Upper lobe of left lung (tissue), 4 donors: ENCODE measurements at regions not wholly inside any gene's neighbourhood (a gene's known extent, or its start where the extent isn't known, plus 50 kb on each side); places are given as distances from the start of the nearest gene placed in this dataset.

ENCODE experiments used
- POLR2A ChIP-seq, 4 donors: fragments of 450-650 bp; IDR thresholded peaks; one replicate each; pipeline ENCODE4 v1.5.1; 2016 to 2017; ENCODE audit warnings: antibody characterized with exemption in 4 of 4, mild to moderate bottlenecking in 2 of 4
- POLR2AphosphoS5 ChIP-seq, 2 donors: sonication (generic); formaldehyde crosslinking; IDR thresholded peaks; one replicate each; pipeline ENCODE4 v1.5.1; 2017; ENCODE audit warnings: antibody characterized with exemption in 2 of 2
- TF ChIP-seq, protein P1 (sequence below), 6 experiments: fragments of 450-650 bp in 4 of 6; fragments of 200-600 bp in 2 of 6; sonication (generic) in 2 of 6; IDR thresholded peaks; one replicate each; pipeline ENCODE4 v1.5.1; 2016 to 2019; ENCODE audit warnings: antibody characterized with exemption in 6 of 6

GRCh38 chr10:65660006-65660405, 1265.8 kb upstream of the LRRTM3 start:
- TF ChIP-seq, protein P1, sequence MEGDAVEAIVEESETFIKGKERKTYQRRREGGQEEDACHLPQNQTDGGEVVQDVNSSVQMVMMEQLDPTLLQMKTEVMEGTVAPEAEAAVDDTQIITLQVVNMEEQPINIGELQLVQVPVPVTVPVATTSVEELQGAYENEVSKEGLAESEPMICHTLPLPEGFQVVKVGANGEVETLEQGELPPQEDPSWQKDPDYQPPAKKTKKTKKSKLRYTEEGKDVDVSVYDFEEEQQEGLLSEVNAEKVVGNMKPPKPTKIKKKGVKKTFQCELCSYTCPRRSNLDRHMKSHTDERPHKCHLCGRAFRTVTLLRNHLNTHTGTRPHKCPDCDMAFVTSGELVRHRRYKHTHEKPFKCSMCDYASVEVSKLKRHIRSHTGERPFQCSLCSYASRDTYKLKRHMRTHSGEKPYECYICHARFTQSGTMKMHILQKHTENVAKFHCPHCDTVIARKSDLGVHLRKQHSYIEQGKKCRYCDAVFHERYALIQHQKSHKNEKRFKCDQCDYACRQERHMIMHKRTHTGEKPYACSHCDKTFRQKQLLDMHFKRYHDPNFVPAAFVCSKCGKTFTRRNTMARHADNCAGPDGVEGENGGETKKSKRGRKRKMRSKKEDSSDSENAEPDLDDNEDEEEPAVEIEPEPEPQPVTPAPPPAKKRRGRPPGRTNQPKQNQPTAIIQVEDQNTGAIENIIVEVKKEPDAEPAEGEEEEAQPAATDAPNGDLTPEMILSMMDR (IDR thresholded peaks at IDR 0.05), result no peak
- TF ChIP-seq POLR2AphosphoS5 (IDR thresholded peaks at IDR 0.05), result no peak
- no peak for TF ChIP-seq POLR2A (IDR thresholded peaks at IDR 0.05)
